ENCODE measurements at regions not wholly inside any gene's neighbourhood (a gene's known extent, or its start where the extent isn't known, plus 50 kb on each side); places are given as distances from the start of the nearest gene placed in this dataset.

- TF ChIP-seq CTCF (conservative IDR thresholded peaks at IDR 0.05; ENCODE audit: low read depth in 2 of 2) (no peak), POLR2AphosphoS5 (IDR thresholded peaks at IDR 0.05; ENCODE audit: low read depth) (no peak), EZH2 (IDR thresholded peaks at IDR 0.05; ENCODE audit: low read depth, unreplicated experiment) (no peak), CREB1 (CRISPR knock-in tag; IDR thresholded peaks at IDR 0.05; ENCODE audit: low read depth) (no peak), REST (IDR thresholded peaks at IDR 0.05; ENCODE audit: unreplicated experiment) (no peak), EZH2phosphoT487 (IDR thresholded peaks at IDR 0.05; ENCODE audit: unreplicated experiment) (no peak), JUNB (IDR thresholded peaks at IDR 0.05; ENCODE audit: unreplicated experiment) (no peak)
Observed at GRCh38 chr14:30179381-30180130, 251.9 kb upstream of the PRKD1 start.

Data from GM23338 (cell line).